Hepatocyte (in vitro differentiated cells): ENCODE measurements at regions not wholly inside any gene's neighbourhood (a gene's known extent, or its start where the extent isn't known, plus 50 kb on each side); places are given as distances from the start of the nearest gene placed in this dataset.

Source experiments
- DNase-seq: peaks from one replicate; pipeline ENCODE4 v3.0.0-alpha.2; 2016; ENCODE audit warnings: low spot score
- H2AFZ ChIP-seq: fragments of 200-600 bp; sonication (generic); 2 replicates; pipeline ENCODE4 v1.6.0; 2016; ENCODE audit warnings: antibody characterized with exemption, mild to moderate bottlenecking
- H3K27ac ChIP-seq: fragments of 200-600 bp; sonication (generic); 2 replicates; pipeline ENCODE4 v1.5.1; 2016; ENCODE audit warnings: mild to moderate bottlenecking
- H3K27me3 ChIP-seq: fragments of 200-600 bp; sonication (generic); 2 replicates; pipeline ENCODE4 v1.6.1; 2016
- H3K36me3 ChIP-seq: fragments of 200-600 bp; sonication (generic); replicated peaks from 2 replicates; pipeline ENCODE4 v1.5.1; 2016; ENCODE audit warnings: low read depth; ENCODE audit not compliant: insufficient read depth
- H3K4me1 ChIP-seq: fragments of 200-600 bp; sonication (generic); 2 replicates; pipeline ENCODE4 v1.5.1; 2016; ENCODE audit warnings: mild to moderate bottlenecking, moderate library complexity; ENCODE audit not compliant: insufficient read depth
- H3K4me2 ChIP-seq: fragments of 200-600 bp; sonication (generic); 2 replicates; pipeline ENCODE4 v1.6.0; 2016
- H3K4me3 ChIP-seq: fragments of 200-600 bp; sonication (generic); 2 replicates; pipeline ENCODE4 v1.5.1; 2016; ENCODE audit warnings: mild to moderate bottlenecking
- H3K79me2 ChIP-seq: fragments of 200-600 bp; sonication (generic); 2 replicates; pipeline ENCODE4 v1.6.0; 2017; ENCODE audit warnings: mild to moderate bottlenecking
- H3K9me2 ChIP-seq: fragments of 200-600 bp; sonication (generic); replicated peaks from 2 replicates; pipeline ENCODE4 v1.6.0; 2017; ENCODE audit warnings: mild to moderate bottlenecking; ENCODE audit not compliant: insufficient read depth
- H3K9me3 ChIP-seq: fragments of 200-600 bp; sonication (generic); 2 replicates; pipeline ENCODE4 v1.5.1; 2016; ENCODE audit warnings: low read depth, mild to moderate bottlenecking
- H4K20me1 ChIP-seq: fragments of 200-600 bp; sonication (generic); 2 replicates; pipeline ENCODE4 v1.6.0; 2016; ENCODE audit warnings: mild to moderate bottlenecking; ENCODE audit not compliant: insufficient read depth, poor library complexity, severe bottlenecking
- EZH2 ChIP-seq: fragments of 200-600 bp; sonication (generic); IDR thresholded peaks from 2 replicates; pipeline ENCODE4 v1.6.1; 2016; ENCODE audit warnings: antibody characterized with exemption, mild to moderate bottlenecking, borderline replicate concordance
- EZH2phosphoT487 ChIP-seq: fragments of 200-600 bp; sonication (generic); IDR thresholded peaks from one replicate; pipeline ENCODE4 v1.6.1; 2018; ENCODE audit warnings: antibody characterized with exemption, mild to moderate bottlenecking, low read depth, moderate library complexity; ENCODE audit not compliant: unreplicated experiment, severe bottlenecking
- WGBS: methylation state at CpG from one replicate; pipeline ENCODE4 v1.1.6; 2016; ENCODE audit warnings: low lambda C conversion rate; ENCODE audit errors: missing lambda C conversion rate; 5-methylcytosine and 5-hydroxymethylcytosine counted together
- TF ChIP-seq, protein P1 (sequence below): fragments of 200-600 bp; sonication (generic); IDR thresholded peaks from 2 replicates; pipeline ENCODE4 v1.5.1; 2016; ENCODE audit warnings: antibody characterized with exemption, mild to moderate bottlenecking; ENCODE audit not compliant: poor library complexity

DNA sequence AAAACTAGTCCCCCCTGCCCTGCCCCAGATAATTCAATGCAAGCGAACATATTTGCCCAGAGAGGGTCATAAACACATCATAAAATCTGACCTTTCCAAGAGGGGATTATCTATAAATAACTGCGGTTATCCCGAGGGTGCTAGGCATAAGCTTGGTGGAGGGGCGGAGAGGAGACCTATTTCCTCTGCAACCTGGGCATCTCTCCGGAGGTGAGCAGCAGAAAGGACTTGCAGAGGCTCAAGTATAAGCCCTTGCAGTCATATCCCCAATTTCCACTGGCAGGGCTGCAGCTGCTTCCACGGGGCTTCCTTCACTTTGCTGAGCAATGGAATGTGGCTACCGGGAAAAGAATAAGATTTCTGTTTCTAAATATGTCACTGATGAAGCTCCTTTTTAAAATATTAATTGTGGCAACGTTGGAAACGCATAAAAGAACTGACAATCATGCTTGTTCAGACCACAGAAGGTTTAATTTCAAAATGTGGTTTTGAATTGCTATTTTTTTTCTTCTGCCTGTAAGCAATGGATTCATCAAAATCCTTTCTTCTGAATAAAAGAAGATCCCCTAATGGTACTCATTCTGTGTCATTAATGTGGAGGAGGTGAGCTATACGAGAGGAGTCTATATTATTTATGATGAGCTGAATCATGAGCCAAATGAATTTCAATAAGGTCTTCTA lies 268.9 kb upstream of the ATP2B1 start:
- Histone ChIP-seq H3K4me1 (peaks cover 10% of the 10 kb centered on the region), H3K9me3 (no peaks in the 10 kb centered on the region), H3K27ac (no peak overlapping the region), H3K4me2 (peak overlapping the region; percentile 51), H2AFZ (no peak overlapping the region), H3K9me2 (no peaks in the 10 kb centered on the region), H3K79me2 (no peaks in the 10 kb centered on the region), H3K36me3 (no peaks in the 10 kb centered on the region), H3K4me3 (no peak overlapping the region), H4K20me1 (no peaks in the 10 kb centered on the region), H3K27me3 (no peaks in the 10 kb centered on the region)
- no peak for DNase-seq
- WGBS, result 39% methylated on average over 10 of the region's 10 CpGs
- TF ChIP-seq EZH2phosphoT487, result no peak
- no peak for TF ChIP-seq EZH2
- TF ChIP-seq, protein P1, sequence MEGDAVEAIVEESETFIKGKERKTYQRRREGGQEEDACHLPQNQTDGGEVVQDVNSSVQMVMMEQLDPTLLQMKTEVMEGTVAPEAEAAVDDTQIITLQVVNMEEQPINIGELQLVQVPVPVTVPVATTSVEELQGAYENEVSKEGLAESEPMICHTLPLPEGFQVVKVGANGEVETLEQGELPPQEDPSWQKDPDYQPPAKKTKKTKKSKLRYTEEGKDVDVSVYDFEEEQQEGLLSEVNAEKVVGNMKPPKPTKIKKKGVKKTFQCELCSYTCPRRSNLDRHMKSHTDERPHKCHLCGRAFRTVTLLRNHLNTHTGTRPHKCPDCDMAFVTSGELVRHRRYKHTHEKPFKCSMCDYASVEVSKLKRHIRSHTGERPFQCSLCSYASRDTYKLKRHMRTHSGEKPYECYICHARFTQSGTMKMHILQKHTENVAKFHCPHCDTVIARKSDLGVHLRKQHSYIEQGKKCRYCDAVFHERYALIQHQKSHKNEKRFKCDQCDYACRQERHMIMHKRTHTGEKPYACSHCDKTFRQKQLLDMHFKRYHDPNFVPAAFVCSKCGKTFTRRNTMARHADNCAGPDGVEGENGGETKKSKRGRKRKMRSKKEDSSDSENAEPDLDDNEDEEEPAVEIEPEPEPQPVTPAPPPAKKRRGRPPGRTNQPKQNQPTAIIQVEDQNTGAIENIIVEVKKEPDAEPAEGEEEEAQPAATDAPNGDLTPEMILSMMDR, result no peak

DNA sequence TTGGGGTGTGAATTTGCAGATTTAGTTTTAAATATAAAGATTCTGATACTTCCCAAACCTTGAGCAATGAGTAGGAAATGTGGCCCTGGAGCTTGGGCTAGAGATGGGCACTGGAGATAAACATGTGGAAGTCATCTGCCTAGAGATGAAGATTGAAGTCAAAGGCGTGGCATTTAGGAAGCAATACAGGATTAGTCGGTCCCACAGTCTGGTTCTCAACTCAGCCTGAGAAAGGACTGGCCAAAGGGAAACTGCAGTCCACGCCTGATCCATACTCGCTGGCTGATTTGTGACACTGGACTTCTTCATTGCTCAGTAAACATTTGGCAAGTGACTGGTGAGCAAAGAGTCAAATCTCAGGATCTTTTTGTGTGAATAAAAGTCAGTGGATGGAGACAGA lies 268.2 kb upstream of the ATP2B1 start:
- no peak for DNase-seq
- Histone ChIP-seq H3K9me2 (no peaks in the 10 kb centered on the region), H3K79me2 (no peaks in the 10 kb centered on the region), H3K27ac (no peak overlapping the region), H4K20me1 (no peaks in the 10 kb centered on the region), H3K27me3 (no peaks in the 10 kb centered on the region), H3K4me3 (no peak overlapping the region), H3K4me1 (peaks cover 10% of the 10 kb centered on the region), H3K36me3 (no peaks in the 10 kb centered on the region), H3K9me3 (no peaks in the 10 kb centered on the region), H3K4me2 (peak overlapping the region; percentile 51), H2AFZ (no peak overlapping the region)
- TF ChIP-seq, protein P1, result no peak
- TF ChIP-seq EZH2 (no peak), EZH2phosphoT487 (no peak)
- 51% methylated on average over 4 of the region's 4 CpGs for WGBS

DNA sequence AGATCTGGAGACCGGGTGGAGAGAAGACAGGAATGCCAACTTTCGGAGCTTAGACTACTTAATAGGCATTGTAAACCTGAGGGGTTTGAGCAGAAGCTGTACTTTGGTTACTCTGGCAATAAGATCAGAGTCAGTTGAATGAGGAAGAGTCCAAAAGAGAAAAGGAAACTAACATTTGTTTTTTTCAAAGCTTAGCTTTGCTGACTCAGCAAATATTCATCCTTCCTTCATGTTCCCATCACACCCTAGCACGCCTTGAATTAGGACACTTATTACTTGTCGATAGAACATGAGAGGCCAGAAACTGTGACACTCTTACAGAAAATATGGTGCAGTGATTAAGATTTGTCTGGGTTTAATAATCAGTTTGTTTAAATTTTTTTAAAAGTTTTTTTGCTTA lies 266.9 kb upstream of the ATP2B1 start:
- H3K79me2 ChIP-seq, result no peaks in the 10 kb centered on the region
- H3K36me3 ChIP-seq, result no peaks in the 10 kb centered on the region
- H3K4me3 ChIP-seq, result no peak overlapping the region
- no peak for TF ChIP-seq EZH2
- no peak for TF ChIP-seq EZH2phosphoT487
- TF ChIP-seq, protein P1, result no peak
- H2AFZ ChIP-seq, result no peak overlapping the region
- H3K4me2 ChIP-seq, result no peak overlapping the region
- no peaks in the 10 kb centered on the region for H3K9me3 ChIP-seq
- H3K27ac ChIP-seq, result no peak overlapping the region
- DNase-seq, result no peak
- H3K9me2 ChIP-seq, result no peaks in the 10 kb centered on the region
- WGBS, result 93% methylated on average over 4 of the region's 4 CpGs
- peaks cover 10% of the 10 kb centered on the region for H3K4me1 ChIP-seq
- H4K20me1 ChIP-seq, result no peaks in the 10 kb centered on the region
- no peaks in the 10 kb centered on the region for H3K27me3 ChIP-seq
